ENCODE measurements at regions not wholly inside any gene's neighbourhood (a gene's known extent, or its start where the extent isn't known, plus 50 kb on each side); places are given as distances from the start of the nearest gene placed in this dataset.

DNA sequence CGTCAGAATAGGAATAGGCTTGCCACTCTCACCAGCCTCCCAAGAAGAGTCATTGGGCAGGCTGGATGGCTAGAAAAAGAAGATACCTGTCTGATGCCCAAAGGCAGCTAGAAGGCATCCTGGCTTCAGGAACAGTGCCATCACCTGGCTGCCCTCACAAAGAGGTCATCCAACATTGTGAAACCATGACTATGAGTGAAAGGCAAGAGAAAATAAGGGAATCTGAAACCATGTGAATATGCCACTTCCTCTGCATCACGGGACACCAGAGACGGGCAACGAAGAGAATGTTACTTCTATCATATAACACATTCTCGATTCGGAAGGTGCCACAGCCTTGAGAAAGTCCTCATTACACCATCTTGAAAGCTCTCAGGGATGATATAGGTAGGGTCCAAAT, 182.0 kb downstream of the DAD1 start:
- ChIA-PET CTCF (no interaction called here), POLR2A (no interaction called here)
- no peak for DNase-seq (ENCODE audit: low read depth in 1 of 2, low spot score in 1 of 2)

DNA sequence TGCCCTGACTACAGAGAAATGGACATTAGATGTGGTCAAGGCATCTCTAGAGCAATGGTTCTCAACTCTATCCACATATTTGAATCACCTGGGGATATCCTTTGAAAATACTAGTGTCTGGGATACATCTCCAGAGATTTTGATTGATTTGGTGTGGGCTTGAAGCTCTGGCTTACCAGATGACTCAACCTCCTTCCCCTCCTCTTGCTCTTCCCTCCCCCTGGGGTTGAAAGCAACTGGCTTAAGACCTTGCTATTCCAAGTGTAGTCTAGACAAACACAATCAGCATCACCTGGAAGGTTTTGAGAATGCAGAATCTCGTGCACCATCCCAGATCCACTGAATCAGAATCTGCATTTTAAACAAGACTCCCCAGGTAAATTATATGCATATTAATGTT, 183.8 kb downstream of the DAD1 start:
- Histone ChIP-seq H3K27ac (no peak overlapping the region), H3K4me3 (no peak overlapping the region), H3K9me3 (0 out of 3 replicates have a peak, but pooled peaks cover 4% of the 10 kb centered on the region), H3K4me1 (no peaks in the 10 kb centered on the region), H3K4me2 (no peak overlapping the region)
- FAIRE-seq = no peak
- DNase-seq (ENCODE audit: low read depth in 1 of 2, low spot score in 1 of 2) = no peak
- WGBS (ENCODE audit: missing lambda C conversion rate) = 0% methylated on average over 1 of the region's 1 CpG
- TF ChIP-seq, protein P1, sequence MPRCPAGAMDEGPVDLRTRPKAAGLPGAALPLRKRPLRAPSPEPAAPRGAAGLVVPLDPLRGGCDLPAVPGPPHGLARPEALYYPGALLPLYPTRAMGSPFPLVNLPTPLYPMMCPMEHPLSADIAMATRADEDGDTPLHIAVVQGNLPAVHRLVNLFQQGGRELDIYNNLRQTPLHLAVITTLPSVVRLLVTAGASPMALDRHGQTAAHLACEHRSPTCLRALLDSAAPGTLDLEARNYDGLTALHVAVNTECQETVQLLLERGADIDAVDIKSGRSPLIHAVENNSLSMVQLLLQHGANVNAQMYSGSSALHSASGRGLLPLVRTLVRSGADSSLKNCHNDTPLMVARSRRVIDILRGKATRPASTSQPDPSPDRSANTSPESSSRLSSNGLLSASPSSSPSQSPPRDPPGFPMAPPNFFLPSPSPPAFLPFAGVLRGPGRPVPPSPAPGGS (IDR thresholded peaks at IDR 0.05) = no peak
- no peak for TF ChIP-seq ZC3H11A (IDR thresholded peaks at IDR 0.05)
- TF ChIP-seq CHD4 (IDR thresholded peaks at IDR 0.05; ENCODE audit: borderline replicate concordance) = no peak
- TF ChIP-seq ESRRA (IDR thresholded peaks at IDR 0.05; ENCODE audit: borderline replicate concordance, low read length) = no peak
- no peak for TF ChIP-seq NR3C1 (IDR thresholded peaks at IDR 0.05)
- ChIA-PET POLR2A (no interaction called here), CTCF (interaction anchor here (1.2 kb wide), 2 partner anchors 13 to 67 kb away, joined by 3 to 9 read pairs; no protein-coding TSS in a partner anchor)
- no peak for ATAC-seq

More for the DNA sequence above, 182.0 kb downstream of the DAD1 start:
- Histone ChIP-seq H3K27ac (no peak overlapping the region), H3K9me3 (0 out of 3 replicates have a peak, but pooled peaks cover 4% of the 10 kb centered on the region), H3K4me2 (no peak overlapping the region), H3K4me3 (no peak overlapping the region), H3K4me1 (no peaks in the 10 kb centered on the region)
- TF ChIP-seq, protein P2, sequence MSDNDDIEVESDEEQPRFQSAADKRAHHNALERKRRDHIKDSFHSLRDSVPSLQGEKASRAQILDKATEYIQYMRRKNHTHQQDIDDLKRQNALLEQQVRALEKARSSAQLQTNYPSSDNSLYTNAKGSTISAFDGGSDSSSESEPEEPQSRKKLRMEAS (IDR thresholded peaks at IDR 0.05) = no peak
- TF ChIP-seq KDM5A (IDR thresholded peaks at IDR 0.05) = no peak
- no peak for TF ChIP-seq GATA3 (IDR thresholded peaks at IDR 0.05; ENCODE audit: borderline replicate concordance)
- TF ChIP-seq EP300 (IDR thresholded peaks at IDR 0.05) = no peak
- no peak for TF ChIP-seq JUN (IDR thresholded peaks at IDR 0.05)
- TF ChIP-seq, protein P3, sequence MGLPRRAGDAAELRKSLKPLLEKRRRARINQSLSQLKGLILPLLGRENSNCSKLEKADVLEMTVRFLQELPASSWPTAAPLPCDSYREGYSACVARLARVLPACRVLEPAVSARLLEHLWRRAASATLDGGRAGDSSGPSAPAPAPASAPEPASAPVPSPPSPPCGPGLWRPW (IDR thresholded peaks at IDR 0.05) = no peak
- no peak for TF ChIP-seq KDM1A (IDR thresholded peaks at IDR 0.05; ENCODE audit: low read depth)
- no peak for TF ChIP-seq HDAC2 (IDR thresholded peaks at IDR 0.05)
- TF ChIP-seq CBX8 (IDR thresholded peaks at IDR 0.05) = no peak
- no peak for TF ChIP-seq RNF2 (IDR thresholded peaks at IDR 0.05; ENCODE audit: borderline replicate concordance, low read depth)
- no peak for TF ChIP-seq TP53 (CRISPR knock-in tag; IDR thresholded peaks at IDR 0.05)
- no peak for TF ChIP-seq ESRRA (IDR thresholded peaks at IDR 0.05; ENCODE audit: borderline replicate concordance, low read length)
- TF ChIP-seq, protein P4, sequence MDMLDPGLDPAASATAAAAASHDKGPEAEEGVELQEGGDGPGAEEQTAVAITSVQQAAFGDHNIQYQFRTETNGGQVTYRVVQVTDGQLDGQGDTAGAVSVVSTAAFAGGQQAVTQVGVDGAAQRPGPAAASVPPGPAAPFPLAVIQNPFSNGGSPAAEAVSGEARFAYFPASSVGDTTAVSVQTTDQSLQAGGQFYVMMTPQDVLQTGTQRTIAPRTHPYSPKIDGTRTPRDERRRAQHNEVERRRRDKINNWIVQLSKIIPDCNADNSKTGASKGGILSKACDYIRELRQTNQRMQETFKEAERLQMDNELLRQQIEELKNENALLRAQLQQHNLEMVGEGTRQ (IDR thresholded peaks at IDR 0.05) = no peak
- TF ChIP-seq PHF8 (IDR thresholded peaks at IDR 0.05; ENCODE audit: borderline replicate concordance, low read depth) = no peak
- WGBS (ENCODE audit: missing lambda C conversion rate) = 51% methylated on average over 6 of the region's 6 CpGs
- no peak for ATAC-seq
- FAIRE-seq = no peak

DNA sequence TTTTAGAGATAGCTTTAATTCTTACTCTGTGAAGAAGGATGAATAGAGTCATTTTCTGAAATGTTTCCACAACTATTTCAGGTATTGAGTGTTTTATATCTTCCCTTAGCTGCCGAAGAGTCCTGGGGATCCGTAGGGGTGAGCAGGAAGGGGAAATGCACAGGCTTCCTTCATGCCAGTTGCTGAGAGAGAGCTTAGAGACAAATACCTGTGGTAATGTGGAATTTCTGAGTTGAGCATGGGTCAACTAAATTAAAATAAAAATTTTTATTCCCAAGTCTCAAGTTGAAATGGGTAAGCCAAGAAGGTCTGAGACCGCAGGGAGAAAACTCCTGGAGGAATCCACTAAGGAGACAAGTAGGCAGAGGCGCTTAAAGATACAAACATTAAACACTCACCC, 185.7 kb downstream of the DAD1 start:
- no peak overlapping the region for H3K4me3 ChIP-seq
- ATAC-seq (no peak), FAIRE-seq (no peak), DNase-seq (ENCODE audit: low read depth in 1 of 2, low spot score in 1 of 2) (no peak)
- no peaks in the 10 kb centered on the region for H3K4me1 ChIP-seq
- no peak overlapping the region for H3K4me2 ChIP-seq
- POLR2A ChIA-PET = no interaction called here
- 80% methylated on average over 4 of the region's 4 CpGs for WGBS (ENCODE audit: missing lambda C conversion rate)
- 0 out of 3 replicates have a peak, but pooled peaks cover 4% of the 10 kb centered on the region for H3K9me3 ChIP-seq
- CTCF ChIA-PET = interaction anchor here (0.9 to 1.0 kb wide), 2 partner anchors 11 to 17 kb away, joined by 3 to 4 read pairs; no protein-coding TSS in a partner anchor
- no peak overlapping the region for H3K27ac ChIP-seq
- TF ChIP-seq TP53 (CRISPR knock-in tag; IDR thresholded peaks at IDR 0.05) (no peak), SMC3 (IDR thresholded peaks at IDR 0.05) (no peak), CBX2 (IDR thresholded peaks at IDR 0.05; ENCODE audit: borderline replicate concordance, low read depth) (no peak), EHMT2 (IDR thresholded peaks at IDR 0.05; ENCODE audit: low read depth) (no peak), HEYL (CRISPR knock-in tag; IDR thresholded peaks at IDR 0.05) (no peak), ZC3H11A (IDR thresholded peaks at IDR 0.05) (no peak), ZNF302 (CRISPR knock-in tag; IDR thresholded peaks at IDR 0.05) (no peak)
- TF ChIP-seq, protein P5, sequence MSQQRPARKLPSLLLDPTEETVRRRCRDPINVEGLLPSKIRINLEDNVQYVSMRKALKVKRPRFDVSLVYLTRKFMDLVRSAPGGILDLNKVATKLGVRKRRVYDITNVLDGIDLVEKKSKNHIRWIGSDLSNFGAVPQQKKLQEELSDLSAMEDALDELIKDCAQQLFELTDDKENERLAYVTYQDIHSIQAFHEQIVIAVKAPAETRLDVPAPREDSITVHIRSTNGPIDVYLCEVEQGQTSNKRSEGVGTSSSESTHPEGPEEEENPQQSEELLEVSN (IDR thresholded peaks at IDR 0.05; ENCODE audit: borderline replicate concordance, low read depth) = no peak
- TF ChIP-seq, protein P6, sequence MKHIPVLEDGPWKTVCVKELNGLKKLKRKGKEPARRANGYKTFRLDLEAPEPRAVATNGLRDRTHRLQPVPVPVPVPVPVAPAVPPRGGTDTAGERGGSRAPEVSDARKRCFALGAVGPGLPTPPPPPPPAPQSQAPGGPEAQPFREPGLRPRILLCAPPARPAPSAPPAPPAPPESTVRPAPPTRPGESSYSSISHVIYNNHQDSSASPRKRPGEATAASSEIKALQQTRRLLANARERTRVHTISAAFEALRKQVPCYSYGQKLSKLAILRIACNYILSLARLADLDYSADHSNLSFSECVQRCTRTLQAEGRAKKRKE (CRISPR knock-in tag; IDR thresholded peaks at IDR 0.05; ENCODE audit: low read depth) = no peak
- TF ChIP-seq, protein P7, sequence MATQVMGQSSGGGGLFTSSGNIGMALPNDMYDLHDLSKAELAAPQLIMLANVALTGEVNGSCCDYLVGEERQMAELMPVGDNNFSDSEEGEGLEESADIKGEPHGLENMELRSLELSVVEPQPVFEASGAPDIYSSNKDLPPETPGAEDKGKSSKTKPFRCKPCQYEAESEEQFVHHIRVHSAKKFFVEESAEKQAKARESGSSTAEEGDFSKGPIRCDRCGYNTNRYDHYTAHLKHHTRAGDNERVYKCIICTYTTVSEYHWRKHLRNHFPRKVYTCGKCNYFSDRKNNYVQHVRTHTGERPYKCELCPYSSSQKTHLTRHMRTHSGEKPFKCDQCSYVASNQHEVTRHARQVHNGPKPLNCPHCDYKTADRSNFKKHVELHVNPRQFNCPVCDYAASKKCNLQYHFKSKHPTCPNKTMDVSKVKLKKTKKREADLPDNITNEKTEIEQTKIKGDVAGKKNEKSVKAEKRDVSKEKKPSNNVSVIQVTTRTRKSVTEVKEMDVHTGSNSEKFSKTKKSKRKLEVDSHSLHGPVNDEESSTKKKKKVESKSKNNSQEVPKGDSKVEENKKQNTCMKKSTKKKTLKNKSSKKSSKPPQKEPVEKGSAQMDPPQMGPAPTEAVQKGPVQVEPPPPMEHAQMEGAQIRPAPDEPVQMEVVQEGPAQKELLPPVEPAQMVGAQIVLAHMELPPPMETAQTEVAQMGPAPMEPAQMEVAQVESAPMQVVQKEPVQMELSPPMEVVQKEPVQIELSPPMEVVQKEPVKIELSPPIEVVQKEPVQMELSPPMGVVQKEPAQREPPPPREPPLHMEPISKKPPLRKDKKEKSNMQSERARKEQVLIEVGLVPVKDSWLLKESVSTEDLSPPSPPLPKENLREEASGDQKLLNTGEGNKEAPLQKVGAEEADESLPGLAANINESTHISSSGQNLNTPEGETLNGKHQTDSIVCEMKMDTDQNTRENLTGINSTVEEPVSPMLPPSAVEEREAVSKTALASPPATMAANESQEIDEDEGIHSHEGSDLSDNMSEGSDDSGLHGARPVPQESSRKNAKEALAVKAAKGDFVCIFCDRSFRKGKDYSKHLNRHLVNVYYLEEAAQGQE (IDR thresholded peaks at IDR 0.05) = no peak
- TF ChIP-seq, protein P8, sequence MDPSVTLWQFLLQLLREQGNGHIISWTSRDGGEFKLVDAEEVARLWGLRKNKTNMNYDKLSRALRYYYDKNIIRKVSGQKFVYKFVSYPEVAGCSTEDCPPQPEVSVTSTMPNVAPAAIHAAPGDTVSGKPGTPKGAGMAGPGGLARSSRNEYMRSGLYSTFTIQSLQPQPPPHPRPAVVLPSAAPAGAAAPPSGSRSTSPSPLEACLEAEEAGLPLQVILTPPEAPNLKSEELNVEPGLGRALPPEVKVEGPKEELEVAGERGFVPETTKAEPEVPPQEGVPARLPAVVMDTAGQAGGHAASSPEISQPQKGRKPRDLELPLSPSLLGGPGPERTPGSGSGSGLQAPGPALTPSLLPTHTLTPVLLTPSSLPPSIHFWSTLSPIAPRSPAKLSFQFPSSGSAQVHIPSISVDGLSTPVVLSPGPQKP (IDR thresholded peaks at IDR 0.05; ENCODE audit: low read depth, low read length) = no peak
